B cell (primary cell): ENCODE measurements at regions not wholly inside any gene's neighbourhood (a gene's known extent, or its start where the extent isn't known, plus 50 kb on each side); places are given as distances from the start of the nearest gene placed in this dataset.
"Not testable (repeated sequence)": the region's sequence is repeated elsewhere in the genome, so short reads cannot be mapped to it uniquely, and the experiment has no call there.

Experiments used
- ATAC-seq: fragments of 200-7000 bp; cut with Tn5 transposase; one replicate; pipeline ENCODE4 v1.10.0; 2021; ENCODE audit warnings: low read depth, mild to moderate bottlenecking, moderate number of reproducible peaks, moderate library complexity
- CTCF ChIA-PET: fragments of 350-600 bp; sonication (Branson Sonifier 250); formaldehyde crosslinking; loops from one replicate; lab custom pipeline; 2021; ENCODE audit warnings: antibody characterized with exemption, inconsistent platforms; lab: Charles Lee
- POLR2A ChIA-PET: fragments of 350-600 bp; sonication (Branson Sonifier 250); formaldehyde crosslinking; loops from one replicate; lab custom pipeline; 2021; ENCODE audit warnings: antibody characterized with exemption; lab: Charles Lee
- DNase-seq: peaks from one replicate; pipeline ENCODE4 v3.0.0; 2013
- H2AFZ ChIP-seq: 2 replicates; pipeline ENCODE4 v1.6.1; 2012; ENCODE audit warnings: mild to moderate bottlenecking, low read depth, low read length; ENCODE audit not compliant: insufficient read depth, poor library complexity, severe bottlenecking
- H3K27ac ChIP-seq, 2 donors: 1 replicate in 1 of 2; 2 replicates in 1 of 2; pipeline ENCODE4 v1.5.1; 2012 to 2013; ENCODE audit warnings: low read length in 2 of 2, mild to moderate bottlenecking in 2 of 2, moderate library complexity in 1 of 2
- H3K27me3 ChIP-seq, 4 experiments: fragments of 200-600 bp in 1 of 4; sonication (generic) in 1 of 4; replicated peaks in 1 of 4; 1 replicate in 2 of 4; 2 replicates in 2 of 4; pipeline versions ENCODE4 v1.6.1 to v1.7.0; 2013 to 2016; ENCODE audit warnings: low read length in 3 of 4, mild to moderate bottlenecking in 2 of 4, mixed read lengths in 1 of 4, moderate library complexity in 1 of 4; ENCODE audit not compliant: insufficient read depth in 4 of 4, control insufficient read depth in 3 of 4; ENCODE audit errors: control extremely low read depth in 1 of 4
- H3K36me3 ChIP-seq, 2 experiments: replicated peaks in 1 of 2; 1 replicate in 1 of 2; 2 replicates in 1 of 2; pipeline versions ENCODE4 v1.6.1 to v1.7.1; 2013; ENCODE audit warnings: low read length in 1 of 2; ENCODE audit not compliant: insufficient read depth in 2 of 2, control insufficient read depth in 1 of 2; ENCODE audit errors: control extremely low read depth in 1 of 2, extremely low read depth in 1 of 2
- H3K4me1 ChIP-seq, 2 donors: fragments of 200-600 bp in 1 of 2; sonication (generic) in 1 of 2; 1 replicate in 1 of 2; 2 replicates in 1 of 2; pipeline versions ENCODE4 v1.5.1 to v1.6.1; 2013 to 2017; ENCODE audit warnings: low read length in 2 of 2; ENCODE audit not compliant: control insufficient read depth in 2 of 2, insufficient read depth in 2 of 2
- H3K4me2 ChIP-seq: replicated peaks from 2 replicates; pipeline ENCODE3; 2012; ENCODE audit warnings: mild to moderate bottlenecking, low read depth, low read length; ENCODE audit not compliant: poor library complexity, severe bottlenecking
- H3K4me3 ChIP-seq, 5 experiments: fragments of 200-600 bp in 1 of 5; sonication (generic) in 1 of 5; 1 replicate in 3 of 5; 2 replicates in 2 of 5; pipeline versions ENCODE4 v1.5.1 to v1.7.0; 2011 to 2016; ENCODE audit warnings: low read length in 4 of 5, mild to moderate bottlenecking in 4 of 5, low read depth in 2 of 5, control low read depth in 1 of 5, moderate library complexity in 1 of 5; ENCODE audit not compliant: insufficient read depth in 1 of 5; ENCODE audit errors: control extremely low read depth in 1 of 5, extremely low read depth in 1 of 5
- H3K79me2 ChIP-seq: fragments of 200-600 bp; sonication (generic); one replicate; pipeline ENCODE4 v1.6.0; 2016; ENCODE audit warnings: low read length; ENCODE audit not compliant: control insufficient read depth, insufficient read depth
- H3K9ac ChIP-seq: fragments of 200-600 bp; sonication (generic); 2 replicates; pipeline ENCODE4 v1.6.1; 2017; ENCODE audit warnings: mild to moderate bottlenecking, low read length, moderate library complexity
- H3K9me3 ChIP-seq, 3 donors: one replicate each; pipeline versions ENCODE4 v1.6.1 to v1.7.1; 2013; ENCODE audit warnings: low read length in 2 of 3; ENCODE audit not compliant: control insufficient read depth in 2 of 3, insufficient read depth in 1 of 3; ENCODE audit errors: control extremely low read depth in 1 of 3
- H4K20me1 ChIP-seq: 2 replicates; pipeline ENCODE4 v1.6.0; 2012; ENCODE audit warnings: mild to moderate bottlenecking, low read length; ENCODE audit not compliant: insufficient read depth, control insufficient read depth, poor library complexity, severe bottlenecking
- H3K27ac Mint-ChIP-seq: one replicate; pipeline ENCODE4 v1.8.0; 2021; ENCODE audit warnings: mixed read lengths
- H3K27me3 Mint-ChIP-seq: one replicate; pipeline ENCODE4 v1.8.0; 2021; ENCODE audit warnings: mixed read lengths
- H3K4me1 Mint-ChIP-seq: one replicate; pipeline ENCODE4 v1.8.0; 2021; ENCODE audit warnings: mixed read lengths
- H3K4me3 Mint-ChIP-seq: one replicate; pipeline ENCODE4 v1.8.0; 2021; ENCODE audit warnings: mixed read lengths
- H3K9me3 Mint-ChIP-seq: one replicate; pipeline ENCODE4 v1.8.0; 2022; ENCODE audit warnings: mixed read lengths; ENCODE audit not compliant: insufficient read depth
- EZH2 ChIP-seq: IDR thresholded peaks from 2 replicates; pipeline ENCODE4 v1.6.1; 2012; ENCODE audit warnings: borderline replicate concordance, low read depth, mild to moderate bottlenecking, moderate library complexity, low read length; ENCODE audit not compliant: insufficient read depth, poor library complexity, severe bottlenecking
- WGBS: methylation state at CpG from one replicate; pipeline ENCODE4 v1.1.5; 2013; ENCODE audit warnings: missing lambda C conversion rate; ENCODE audit not compliant: insufficient coverage; 5-methylcytosine and 5-hydroxymethylcytosine counted together
- intact Hi-C: fragments of 100-400 bp; cut with micrococcal nuclease; formaldehyde crosslinking; loops from one replicate; pipeline ENCODE4 v1.10.0; 2022
- TF ChIP-seq, protein P1 (sequence below): fragments of 200-600 bp; IDR thresholded peaks from one replicate; pipeline ENCODE4 v1.8.0; 2022; ENCODE audit warnings: antibody characterized with exemption, mild to moderate bottlenecking

DNA sequence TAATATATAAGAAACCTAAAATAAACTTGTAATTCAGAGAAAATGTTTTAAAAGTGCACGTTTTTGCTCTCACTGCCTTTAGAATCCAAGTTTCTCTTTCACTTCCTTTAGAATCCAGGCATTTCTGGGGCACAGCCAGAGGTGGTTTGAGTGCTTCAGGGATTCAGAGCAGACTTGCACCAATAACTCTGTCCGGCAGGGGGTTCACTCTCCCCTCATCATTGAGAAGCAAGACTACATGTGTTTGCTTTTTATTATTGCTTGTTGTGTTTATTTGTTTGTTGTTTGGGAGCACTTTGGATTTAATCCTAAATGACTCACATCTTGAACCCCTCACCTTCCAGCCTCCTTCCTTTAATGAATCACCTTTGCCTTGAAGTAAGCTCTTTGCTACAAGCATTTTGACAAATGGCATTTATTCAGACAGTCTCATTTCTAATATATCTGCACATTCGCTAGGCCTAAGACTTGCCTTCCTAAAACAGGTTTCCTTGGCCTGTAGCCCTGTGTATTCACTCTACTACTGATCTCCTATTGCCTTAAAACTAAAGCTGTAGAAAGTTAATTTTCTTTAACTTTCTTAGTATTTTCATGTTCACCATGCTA is 233.5 kb upstream of the ATP5MC3 start:
- H3K4me1 Mint-ChIP-seq, result no peaks in the 10 kb centered on the region
- Histone ChIP-seq H3K4me2 (no peak overlapping the region), H3K27ac (no peak overlapping the region), H3K79me2 (no peaks in the 10 kb centered on the region), H3K36me3 (no peaks in the 10 kb centered on the region), H3K27me3 (no peaks in the 10 kb centered on the region), H3K9me3 (no peaks in the 10 kb centered on the region), H3K4me3 (no peak overlapping the region), H3K9ac (no peak overlapping the region), H2AFZ (no peak overlapping the region), H4K20me1 (no peaks in the 10 kb centered on the region), H3K4me1 (no peaks in the 10 kb centered on the region)
- ATAC-seq, result no peak
- no peak overlapping the region for H3K27ac Mint-ChIP-seq
- POLR2A ChIA-PET, result no interaction called here
- H3K27me3 Mint-ChIP-seq, result peaks cover 3% of the 10 kb centered on the region
- CTCF ChIA-PET, result no interaction called here
- TF ChIP-seq, protein P1, sequence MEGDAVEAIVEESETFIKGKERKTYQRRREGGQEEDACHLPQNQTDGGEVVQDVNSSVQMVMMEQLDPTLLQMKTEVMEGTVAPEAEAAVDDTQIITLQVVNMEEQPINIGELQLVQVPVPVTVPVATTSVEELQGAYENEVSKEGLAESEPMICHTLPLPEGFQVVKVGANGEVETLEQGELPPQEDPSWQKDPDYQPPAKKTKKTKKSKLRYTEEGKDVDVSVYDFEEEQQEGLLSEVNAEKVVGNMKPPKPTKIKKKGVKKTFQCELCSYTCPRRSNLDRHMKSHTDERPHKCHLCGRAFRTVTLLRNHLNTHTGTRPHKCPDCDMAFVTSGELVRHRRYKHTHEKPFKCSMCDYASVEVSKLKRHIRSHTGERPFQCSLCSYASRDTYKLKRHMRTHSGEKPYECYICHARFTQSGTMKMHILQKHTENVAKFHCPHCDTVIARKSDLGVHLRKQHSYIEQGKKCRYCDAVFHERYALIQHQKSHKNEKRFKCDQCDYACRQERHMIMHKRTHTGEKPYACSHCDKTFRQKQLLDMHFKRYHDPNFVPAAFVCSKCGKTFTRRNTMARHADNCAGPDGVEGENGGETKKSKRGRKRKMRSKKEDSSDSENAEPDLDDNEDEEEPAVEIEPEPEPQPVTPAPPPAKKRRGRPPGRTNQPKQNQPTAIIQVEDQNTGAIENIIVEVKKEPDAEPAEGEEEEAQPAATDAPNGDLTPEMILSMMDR, result peak; percentile 31
- TF ChIP-seq EZH2, result no peak
- H3K4me3 Mint-ChIP-seq, result no peak overlapping the region
- intact Hi-C loops, result no loop called here
- no CpG with 5 or more reads among the region's 3 CpGs for WGBS
- H3K9me3 Mint-ChIP-seq, result no peaks in the 10 kb centered on the region
- DNase-seq, result peak; percentile 4

DNA sequence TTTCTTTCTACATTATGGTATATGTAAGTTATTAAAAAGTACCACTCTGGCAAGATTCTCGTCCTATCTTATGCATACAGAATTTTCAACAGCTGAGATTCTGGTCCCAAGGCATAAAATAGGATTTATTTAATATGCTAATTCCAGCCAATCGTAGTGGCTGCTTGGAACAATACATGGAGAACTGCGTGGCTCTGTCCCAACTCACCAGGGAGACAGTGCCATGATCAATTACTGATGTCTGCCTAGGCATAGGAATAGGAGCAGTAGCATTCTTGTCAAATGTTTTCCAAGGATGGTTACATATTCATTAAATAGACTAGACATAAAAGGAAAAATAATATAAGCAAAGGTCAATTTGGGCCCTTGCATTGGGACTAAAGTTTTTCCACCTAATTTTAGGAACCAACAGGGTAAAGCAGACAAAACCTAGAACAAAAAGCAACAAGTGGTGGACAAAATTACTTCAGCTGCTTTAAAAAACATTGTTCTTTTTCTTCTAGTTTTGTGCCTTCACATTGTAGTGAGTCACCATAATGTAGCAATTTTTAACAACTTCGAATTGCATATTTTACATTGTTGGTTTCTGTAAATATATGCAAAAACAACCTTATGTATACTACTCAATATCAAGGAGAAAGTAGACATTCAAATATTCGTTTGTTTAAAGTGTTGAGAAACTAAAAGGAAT is 232.8 kb upstream of the ATP5MC3 start:
- TF ChIP-seq, protein P1, result no peak
- no peak for TF ChIP-seq EZH2
- no peak overlapping the region for H3K4me3 ChIP-seq
- Mint-ChIP-seq H3K4me1 (no peaks in the 10 kb centered on the region), H3K27ac (no peak overlapping the region), H3K9me3 (no peaks in the 10 kb centered on the region), H3K4me3 (no peak overlapping the region), H3K27me3 (no peaks in the 10 kb centered on the region)
- POLR2A ChIA-PET, result no interaction called here
- intact Hi-C loops, result no loop called here
- DNase-seq (no peak), ATAC-seq (no peak)
- CTCF ChIA-PET, result no interaction called here
- no peak overlapping the region for H3K4me2 ChIP-seq
- no peak overlapping the region for H2AFZ ChIP-seq
- 83% methylated on average over 2 of the region's 5 CpGs for WGBS
- no peak overlapping the region for H3K9ac ChIP-seq
- H3K36me3 ChIP-seq, result no peaks in the 10 kb centered on the region
- no peaks in the 10 kb centered on the region for H4K20me1 ChIP-seq
- no peaks in the 10 kb centered on the region for H3K27me3 ChIP-seq
- no peaks in the 10 kb centered on the region for H3K4me1 ChIP-seq
- H3K27ac ChIP-seq, result no peak overlapping the region
- H3K79me2 ChIP-seq, result no peaks in the 10 kb centered on the region
- no peaks in the 10 kb centered on the region for H3K9me3 ChIP-seq

DNA sequence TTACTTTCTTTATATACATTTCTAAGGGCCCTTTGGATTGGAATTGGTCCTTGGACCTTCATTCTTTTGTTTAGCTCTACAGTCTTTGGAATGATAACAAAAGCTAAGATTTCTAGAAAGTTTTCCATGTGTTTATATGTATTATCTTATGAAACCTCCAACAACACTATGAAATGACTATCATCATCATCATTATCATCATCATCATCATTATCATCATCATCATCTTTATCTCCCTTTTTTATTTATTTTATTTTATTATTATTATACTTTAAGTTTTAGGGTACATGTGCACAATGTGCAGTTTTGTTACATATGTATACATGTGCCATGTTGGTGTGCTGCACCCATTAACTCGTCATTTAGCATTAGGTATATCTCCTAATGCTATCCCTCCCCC is 229.4 kb upstream of the ATP5MC3 start:
- H3K9ac ChIP-seq, H3K27me3 ChIP-seq, H4K20me1 ChIP-seq, H2AFZ ChIP-seq, H3K4me1 ChIP-seq, ATAC-seq, H3K4me3 Mint-ChIP-seq, H3K4me3 ChIP-seq, H3K79me2 ChIP-seq, H3K4me2 ChIP-seq, H3K27me3 Mint-ChIP-seq, H3K9me3 Mint-ChIP-seq, H3K4me1 Mint-ChIP-seq, CTCF ChIA-PET, H3K36me3 ChIP-seq, H3K27ac Mint-ChIP-seq, POLR2A ChIA-PET, DNase-seq, H3K27ac ChIP-seq, intact Hi-C loops, H3K9me3 ChIP-seq: not testable (repeated sequence)
- no CpG with 5 or more reads among the region's 1 CpG for WGBS
